Neural cell (in vitro differentiated cells): ENCODE measurements at regions not wholly inside any gene's neighbourhood (a gene's known extent, or its start where the extent isn't known, plus 50 kb on each side); places are given as distances from the start of the nearest gene placed in this dataset.

ENCODE experiments used
- H2AFZ ChIP-seq: fragments of 200-600, 300-800 bp; sonication (generic), shearing (Covaris generic); 2 replicates; pipeline ENCODE4 v1.6.0; 2014; ENCODE audit warnings: low read depth, mild to moderate bottlenecking, antibody characterized with exemption, low read length, moderate library complexity
- H3F3A ChIP-seq: fragments of 200-600 bp; shearing (Covaris generic); 2 replicates; pipeline ENCODE4 v1.6.1; 2016; ENCODE audit warnings: mild to moderate bottlenecking, moderate library complexity, mixed read lengths, antibody characterized with exemption, low read length; ENCODE audit not compliant: insufficient read depth, poor library complexity, severe bottlenecking
- H3K27ac ChIP-seq: fragments of 200-600, 300-800 bp; sonication (generic), shearing (Covaris generic); 2 replicates; pipeline ENCODE4 v1.5.1; 2014; ENCODE audit warnings: mild to moderate bottlenecking, low read length, moderate library complexity
- H3K27me3 ChIP-seq: fragments of 300-800, 200-600 bp; sonication (generic), shearing (Covaris generic); 2 replicates; pipeline ENCODE4 v1.6.0; 2014; ENCODE audit warnings: mild to moderate bottlenecking, low read depth, low read length, moderate library complexity; ENCODE audit not compliant: insufficient read depth
- H3K36me3 ChIP-seq: fragments of 300-800, 200-600 bp; sonication (generic), shearing (Covaris generic); 2 replicates; pipeline ENCODE4 v1.5.1; 2014; ENCODE audit warnings: mild to moderate bottlenecking, antibody characterized with exemption, low read length, moderate library complexity; ENCODE audit not compliant: insufficient read depth
- H3K4me2 ChIP-seq: fragments of 300-800, 200-600 bp; sonication (generic), shearing (Covaris generic); 2 replicates; pipeline ENCODE4 v1.6.0; 2014; ENCODE audit warnings: mild to moderate bottlenecking, low read length
- H3K4me3 ChIP-seq: fragments of 300-800, 200-600 bp; sonication (generic), shearing (Covaris generic); 2 replicates; pipeline ENCODE4 v1.5.1; 2014; ENCODE audit warnings: mild to moderate bottlenecking, low read length, moderate library complexity
- H3K79me2 ChIP-seq: fragments of 200-600 bp; shearing (Covaris generic); replicated peaks from 2 replicates; pipeline ENCODE4 v1.6.0; 2014; ENCODE audit warnings: mild to moderate bottlenecking, low read length, moderate library complexity; ENCODE audit not compliant: insufficient read depth
- H3K9ac ChIP-seq: fragments of 300-800, 200-600 bp; sonication (generic), shearing (Covaris generic); 2 replicates; pipeline ENCODE4 v1.6.1; 2016; ENCODE audit warnings: mild to moderate bottlenecking, low read length, mixed read lengths
- H3K9me2 ChIP-seq: fragments of 200-600 bp; shearing (Covaris generic); 2 replicates; pipeline ENCODE4 v1.6.1; 2016; ENCODE audit warnings: mild to moderate bottlenecking, low read length, mixed read lengths; ENCODE audit not compliant: insufficient read depth
- H3K9me3 ChIP-seq: fragments of 200-600, 300-800 bp; sonication (generic), shearing (Covaris generic); 2 replicates; pipeline ENCODE4 v1.6.1; 2016; ENCODE audit warnings: mild to moderate bottlenecking, mixed run types, low read length, moderate library complexity, mixed read lengths
- H4K20me1 ChIP-seq: fragments of 200-600 bp; shearing (Covaris generic); 2 replicates; pipeline ENCODE4 v1.6.1; 2016; ENCODE audit warnings: mild to moderate bottlenecking, mixed run types; ENCODE audit not compliant: insufficient read depth
- EP300 ChIP-seq: fragments of 450-650 bp; conservative IDR thresholded peaks from 2 replicates; pipeline ENCODE4 v1.6.1; 2014; ENCODE audit warnings: antibody characterized with exemption, mild to moderate bottlenecking, moderate library complexity; ENCODE audit not compliant: poor library complexity, severe bottlenecking
- EZH2 ChIP-seq: fragments of 200-600, 300-800 bp; shearing (Covaris generic), sonication (generic); IDR thresholded peaks from 2 replicates; pipeline ENCODE4 v1.6.1; 2014; ENCODE audit warnings: antibody characterized with exemption, low read length, borderline replicate concordance, mild to moderate bottlenecking; ENCODE audit not compliant: insufficient read depth, poor library complexity, severe bottlenecking
- MXI1 ChIP-seq: fragments of 450-650 bp; conservative IDR thresholded peaks from 2 replicates; pipeline ENCODE4 v1.6.1; 2014; ENCODE audit warnings: antibody characterized with exemption, mild to moderate bottlenecking; ENCODE audit not compliant: poor library complexity, severe bottlenecking
- POLR2AphosphoS5 ChIP-seq: IDR thresholded peaks from 2 replicates; pipeline ENCODE4 v1.6.1; 2012
- RAD21 ChIP-seq: fragments of 450-650 bp; conservative IDR thresholded peaks from 2 replicates; pipeline ENCODE4 v1.6.1; 2014; ENCODE audit warnings: antibody characterized with exemption, mild to moderate bottlenecking, moderate library complexity
- SMC3 ChIP-seq: fragments of 450-650 bp; conservative IDR thresholded peaks from 2 replicates; pipeline ENCODE4 v1.6.1; 2014; ENCODE audit warnings: antibody characterized with exemption, mild to moderate bottlenecking, moderate library complexity; ENCODE audit not compliant: poor library complexity
- TAF1 ChIP-seq: IDR thresholded peaks from 2 replicates; pipeline ENCODE4 v1.6.1; 2012; ENCODE audit warnings: low read depth
- TF ChIP-seq, protein P1 (sequence below): fragments of 450-650 bp; IDR thresholded peaks from 2 replicates; pipeline ENCODE4 v1.5.1; 2014; ENCODE audit warnings: antibody characterized with exemption, mild to moderate bottlenecking, moderate library complexity; ENCODE audit not compliant: poor library complexity, severe bottlenecking
- TF ChIP-seq, protein P2 (sequence below): IDR thresholded peaks from 2 replicates; pipeline ENCODE4 v1.6.1; 2012; ENCODE audit warnings: borderline replicate concordance

DNA sequence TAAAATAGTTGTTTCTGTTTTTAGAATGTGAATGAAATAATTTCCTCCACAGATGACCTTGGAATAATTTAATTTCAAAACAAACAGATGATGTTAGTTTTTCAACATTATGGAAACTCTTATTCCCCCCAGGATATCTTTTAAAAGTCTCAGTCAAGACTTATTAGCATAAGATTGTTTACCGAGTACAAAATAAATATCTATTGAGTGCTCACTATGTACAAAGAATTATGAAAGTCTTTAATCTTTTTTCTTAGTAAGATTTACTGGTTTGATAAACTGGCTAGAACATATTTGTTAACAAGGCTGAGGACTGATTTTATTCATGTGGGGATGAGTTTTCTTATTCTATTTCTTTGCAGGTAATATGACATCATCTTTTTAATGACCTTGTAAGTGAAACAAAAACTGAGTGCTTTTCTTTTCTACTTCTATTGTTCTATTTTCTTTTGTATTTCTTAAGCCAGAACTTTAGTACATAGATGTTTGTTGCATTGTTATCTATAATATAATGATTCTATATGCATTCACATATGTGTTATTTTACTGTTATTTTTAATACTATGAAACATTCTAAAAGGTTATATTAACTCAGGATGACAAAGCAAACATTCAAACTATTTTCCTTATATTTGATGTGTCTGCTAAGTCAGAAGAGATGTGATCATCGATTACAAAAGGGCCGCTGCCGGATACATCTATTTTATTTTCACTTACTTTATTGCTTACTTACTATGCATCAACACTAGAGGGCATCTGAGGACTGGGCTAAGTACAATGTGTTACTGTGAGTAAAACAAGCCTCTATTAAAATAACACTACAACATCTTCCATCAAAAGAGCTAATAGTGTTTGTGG lies 111.0 kb upstream of the ARHGAP42 start:
- H3K27me3 ChIP-seq: no peaks in the 10 kb centered on the region
- no peaks in the 10 kb centered on the region for H3K36me3 ChIP-seq
- H2AFZ ChIP-seq: no peak overlapping the region
- H3K4me3 ChIP-seq: no peak overlapping the region
- no peaks in the 10 kb centered on the region for H4K20me1 ChIP-seq
- H3K9ac ChIP-seq: no peak overlapping the region
- H3K9me2 ChIP-seq: no peaks in the 10 kb centered on the region
- no peaks in the 10 kb centered on the region for H3K79me2 ChIP-seq
- H3F3A ChIP-seq: no peaks in the 10 kb centered on the region
- no peak overlapping the region for H3K4me2 ChIP-seq
- no peaks in the 10 kb centered on the region for H3K9me3 ChIP-seq
- TF ChIP-seq EZH2 (no peak), RAD21 (peak; percentile 93), MXI1 (no peak), SMC3 (peak; percentile 96)
- TF ChIP-seq, protein P1, sequence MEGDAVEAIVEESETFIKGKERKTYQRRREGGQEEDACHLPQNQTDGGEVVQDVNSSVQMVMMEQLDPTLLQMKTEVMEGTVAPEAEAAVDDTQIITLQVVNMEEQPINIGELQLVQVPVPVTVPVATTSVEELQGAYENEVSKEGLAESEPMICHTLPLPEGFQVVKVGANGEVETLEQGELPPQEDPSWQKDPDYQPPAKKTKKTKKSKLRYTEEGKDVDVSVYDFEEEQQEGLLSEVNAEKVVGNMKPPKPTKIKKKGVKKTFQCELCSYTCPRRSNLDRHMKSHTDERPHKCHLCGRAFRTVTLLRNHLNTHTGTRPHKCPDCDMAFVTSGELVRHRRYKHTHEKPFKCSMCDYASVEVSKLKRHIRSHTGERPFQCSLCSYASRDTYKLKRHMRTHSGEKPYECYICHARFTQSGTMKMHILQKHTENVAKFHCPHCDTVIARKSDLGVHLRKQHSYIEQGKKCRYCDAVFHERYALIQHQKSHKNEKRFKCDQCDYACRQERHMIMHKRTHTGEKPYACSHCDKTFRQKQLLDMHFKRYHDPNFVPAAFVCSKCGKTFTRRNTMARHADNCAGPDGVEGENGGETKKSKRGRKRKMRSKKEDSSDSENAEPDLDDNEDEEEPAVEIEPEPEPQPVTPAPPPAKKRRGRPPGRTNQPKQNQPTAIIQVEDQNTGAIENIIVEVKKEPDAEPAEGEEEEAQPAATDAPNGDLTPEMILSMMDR: peak; percentile 89
- H3K27ac ChIP-seq: no peak overlapping the region

GRCh38 chr11:100576718-100577021 lies 110.4 kb upstream of the ARHGAP42 start:
- Histone ChIP-seq H4K20me1 (no peaks in the 10 kb centered on the region), H2AFZ (no peak overlapping the region), H3K4me2 (no peak overlapping the region), H3K27me3 (no peaks in the 10 kb centered on the region), H3K79me2 (no peaks in the 10 kb centered on the region), H3K36me3 (no peaks in the 10 kb centered on the region), H3K9me2 (no peaks in the 10 kb centered on the region), H3K9me3 (no peaks in the 10 kb centered on the region), H3K4me3 (no peak overlapping the region), H3F3A (no peaks in the 10 kb centered on the region), H3K9ac (no peak overlapping the region), H3K27ac (no peak overlapping the region)
- TF ChIP-seq, protein P1: no peak
- peak; percentile 9 for TF ChIP-seq SMC3

GRCh38 chr11:100578831-100579311 lies 108.2 kb upstream of the ARHGAP42 start:
- Histone ChIP-seq H3K4me3 (no peak overlapping the region), H3K79me2 (no peaks in the 10 kb centered on the region), H3K9ac (no peak overlapping the region), H2AFZ (no peak overlapping the region), H3F3A (no peaks in the 10 kb centered on the region), H3K9me2 (no peaks in the 10 kb centered on the region), H3K27ac (no peak overlapping the region), H3K27me3 (no peaks in the 10 kb centered on the region), H4K20me1 (no peaks in the 10 kb centered on the region), H3K4me2 (no peak overlapping the region), H3K9me3 (no peaks in the 10 kb centered on the region), H3K36me3 (no peaks in the 10 kb centered on the region)
- TF ChIP-seq MXI1 (no peak), POLR2AphosphoS5 (no peak), SMC3 (no peak), EP300 (no peak), EZH2 (no peak), RAD21 (no peak), TAF1 (no peak)
- TF ChIP-seq, protein P1: no peak
- TF ChIP-seq, protein P2, sequence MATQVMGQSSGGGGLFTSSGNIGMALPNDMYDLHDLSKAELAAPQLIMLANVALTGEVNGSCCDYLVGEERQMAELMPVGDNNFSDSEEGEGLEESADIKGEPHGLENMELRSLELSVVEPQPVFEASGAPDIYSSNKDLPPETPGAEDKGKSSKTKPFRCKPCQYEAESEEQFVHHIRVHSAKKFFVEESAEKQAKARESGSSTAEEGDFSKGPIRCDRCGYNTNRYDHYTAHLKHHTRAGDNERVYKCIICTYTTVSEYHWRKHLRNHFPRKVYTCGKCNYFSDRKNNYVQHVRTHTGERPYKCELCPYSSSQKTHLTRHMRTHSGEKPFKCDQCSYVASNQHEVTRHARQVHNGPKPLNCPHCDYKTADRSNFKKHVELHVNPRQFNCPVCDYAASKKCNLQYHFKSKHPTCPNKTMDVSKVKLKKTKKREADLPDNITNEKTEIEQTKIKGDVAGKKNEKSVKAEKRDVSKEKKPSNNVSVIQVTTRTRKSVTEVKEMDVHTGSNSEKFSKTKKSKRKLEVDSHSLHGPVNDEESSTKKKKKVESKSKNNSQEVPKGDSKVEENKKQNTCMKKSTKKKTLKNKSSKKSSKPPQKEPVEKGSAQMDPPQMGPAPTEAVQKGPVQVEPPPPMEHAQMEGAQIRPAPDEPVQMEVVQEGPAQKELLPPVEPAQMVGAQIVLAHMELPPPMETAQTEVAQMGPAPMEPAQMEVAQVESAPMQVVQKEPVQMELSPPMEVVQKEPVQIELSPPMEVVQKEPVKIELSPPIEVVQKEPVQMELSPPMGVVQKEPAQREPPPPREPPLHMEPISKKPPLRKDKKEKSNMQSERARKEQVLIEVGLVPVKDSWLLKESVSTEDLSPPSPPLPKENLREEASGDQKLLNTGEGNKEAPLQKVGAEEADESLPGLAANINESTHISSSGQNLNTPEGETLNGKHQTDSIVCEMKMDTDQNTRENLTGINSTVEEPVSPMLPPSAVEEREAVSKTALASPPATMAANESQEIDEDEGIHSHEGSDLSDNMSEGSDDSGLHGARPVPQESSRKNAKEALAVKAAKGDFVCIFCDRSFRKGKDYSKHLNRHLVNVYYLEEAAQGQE: no peak
